ENCODE measurements at regions not wholly inside any gene's neighbourhood (a gene's known extent, or its start where the extent isn't known, plus 50 kb on each side); places are given as distances from the start of the nearest gene placed in this dataset.
A peak's percentile ranks its signal among the peaks of the same experiment; 100 is the strongest.

- Histone ChIP-seq H3K9me3 (no peaks in the 10 kb centered on the region), H3K4me3 (no peak overlapping the region), H3K27me3 (no peaks in the 10 kb centered on the region), H3K4me1 (no peaks in the 10 kb centered on the region), H3K27ac (no peak overlapping the region), H3K36me3 (no peaks in the 10 kb centered on the region)
- DNase-seq, result no peak
- TF ChIP-seq CTCF (IDR thresholded peaks at IDR 0.05), result no peak
- no peak for TF ChIP-seq POLR2A (IDR thresholded peaks at IDR 0.05)
Observed at GRCh38 chr2:173584000-173584399, 229.3 kb downstream of the CDCA7 start.

GRCh38 chr2:173584676-173585458 is 230.2 kb downstream of the CDCA7 start:
- Histone ChIP-seq H3K9me3 (no peaks in the 10 kb centered on the region), H3K4me1 (no peaks in the 10 kb centered on the region), H3K27ac (no peak overlapping the region), H3K4me3 (no peak overlapping the region), H3K36me3 (no peaks in the 10 kb centered on the region), H3K27me3 (no peaks in the 10 kb centered on the region)
- no peak for DNase-seq
- TF ChIP-seq CTCF (IDR thresholded peaks at IDR 0.05) (no peak), POLR2A (IDR thresholded peaks at IDR 0.05) (no peak)

GRCh38 chr2:173588931-173589369 is 234.3 kb downstream of the CDCA7 start:
- H3K27me3 ChIP-seq, result no peaks in the 10 kb centered on the region

GRCh38 chr2:173589604-173590275 is 235.1 kb downstream of the CDCA7 start:
- Histone ChIP-seq H3K4me3 (no peak overlapping the region), H3K9me3 (peaks cover 0 to 5% (median 0%) of the 10 kb centered on the region in 4 donors), H3K27me3 (no peaks in the 10 kb centered on the region), H3K4me1 (no peaks in the 10 kb centered on the region), H3K27ac (no peak overlapping the region), H3K36me3 (no peaks in the 10 kb centered on the region)
- no peak for DNase-seq
- TF ChIP-seq POLR2A (IDR thresholded peaks at IDR 0.05), result no peak
- TF ChIP-seq CTCF (IDR thresholded peaks at IDR 0.05), result no peak

More at GRCh38 chr2:173588931-173589369, 234.3 kb downstream of the CDCA7 start:
- Histone ChIP-seq H3K9me3 (peaks cover 0 to 5% (median 0%) of the 10 kb centered on the region in 4 donors), H3K4me3 (no peak overlapping the region), H3K4me1 (no peaks in the 10 kb centered on the region), H3K36me3 (no peaks in the 10 kb centered on the region), H3K27ac (no peak overlapping the region)
- TF ChIP-seq POLR2A (IDR thresholded peaks at IDR 0.05) (no peak), CTCF (IDR thresholded peaks at IDR 0.05) (no peak)
- DNase-seq, result no peak

- H3K4me3 ChIP-seq, result no peak overlapping the region
- TF ChIP-seq CTCF (IDR thresholded peaks at IDR 0.05) (no peak), POLR2A (IDR thresholded peaks at IDR 0.05) (no peak)
- H3K4me1 ChIP-seq, result no peaks in the 10 kb centered on the region
- no peaks in the 10 kb centered on the region for H3K27me3 ChIP-seq
- peak in 1 of 3 donors; percentile 71 for DNase-seq
- H3K27ac ChIP-seq, result no peak overlapping the region
- H3K36me3 ChIP-seq, result no peaks in the 10 kb centered on the region
- peaks cover 0 to 5% (median 0%) of the 10 kb centered on the region in 4 donors for H3K9me3 ChIP-seq
Observed at GRCh38 chr2:173590276-173590861, 235.7 kb downstream of the CDCA7 start.
